NCI-H1092 (cell line): ENCODE measurements at regions not wholly inside any gene's neighbourhood (a gene's known extent, or its start where the extent isn't known, plus 50 kb on each side); places are given as distances from the start of the nearest gene placed in this dataset.
"Not testable (repeated sequence)": the region's sequence is repeated elsewhere in the genome, so short reads cannot be mapped to it uniquely, and the experiment has no call there.

ENCODE experiments used
- DNase-seq: peaks from one replicate; lab custom pipeline; 2025; lab: John Stamatoyannopoulos, UW

- DNase-seq, result no peak
These were observed 141.6 kb downstream of the KCNJ12 start for GRCh38 chr17:21517538-21518293.

- DNase-seq, result no peak
These were observed 146.7 kb downstream of the KCNJ12 start for GRCh38 chr17:21522755-21523336.

- no peak for DNase-seq
These were observed 147.5 kb downstream of the KCNJ12 start for GRCh38 chr17:21523497-21524210.

GRCh38 chr17:21524211-21524591, 148.0 kb downstream of the KCNJ12 start:
- no peak for DNase-seq

- no peak for DNase-seq
These were observed 149.4 kb downstream of the KCNJ12 start for GRCh38 chr17:21525464-21526130.

- DNase-seq, result no peak
These were observed 152.0 kb downstream of the KCNJ12 start for GRCh38 chr17:21528031-21528695.

GRCh38 chr17:21530311-21530710, 154.2 kb downstream of the KCNJ12 start:
- no peak for DNase-seq

GRCh38 chr17:21530841-21531240, 154.7 kb downstream of the KCNJ12 start:
- DNase-seq, result no peak

- DNase-seq, result no peak
These were observed 156.7 kb downstream of the KCNJ12 start for GRCh38 chr17:21532763-21533385.

- DNase-seq, result no peak
These were observed 156.5 kb upstream of the KCNJ18 start for GRCh38 chr17:21535686-21536375.

GRCh38 chr17:21537302-21537701, 155.0 kb upstream of the KCNJ18 start:
- DNase-seq, result no peak

- no peak for DNase-seq
These were observed 153.7 kb upstream of the KCNJ18 start for GRCh38 chr17:21538615-21539014.

- no peak for DNase-seq
These were observed 153.2 kb upstream of the KCNJ18 start for GRCh38 chr17:21539146-21539545.

- DNase-seq, result no peak
These were observed 151.8 kb upstream of the KCNJ18 start for GRCh38 chr17:21540502-21540901.

- DNase-seq, result no peak
These were observed 150.3 kb upstream of the KCNJ18 start for GRCh38 chr17:21542070-21542469.

- DNase-seq, result no peak
These were observed 149.3 kb upstream of the KCNJ18 start for GRCh38 chr17:21542991-21543390.

- DNase-seq, result no peak
These were observed 147.3 kb upstream of the KCNJ18 start for GRCh38 chr17:21545064-21545463.

- DNase-seq, result no peak
These were observed 144.1 kb upstream of the KCNJ18 start for GRCh38 chr17:21548236-21548635.

- DNase-seq, result no peak
These were observed 143.1 kb upstream of the KCNJ18 start for GRCh38 chr17:21549107-21549687.

- DNase-seq, result not testable (repeated sequence)
These were observed 142.3 kb upstream of the KCNJ18 start for GRCh38 chr17:21550031-21550430.
